Dendritic cell treated with granulocyte-macrophage colony-stimulating factor and Interleukin-4, amounts not matched to agents 40 ng/mL and 50 ng/mL, for 4 days (primary cell): ENCODE measurements at regions not wholly inside any gene's neighbourhood (a gene's known extent, or its start where the extent isn't known, plus 50 kb on each side); places are given as distances from the start of the nearest gene placed in this dataset.

ENCODE experiments used
- H3K27ac Mint-ChIP-seq: one replicate; pipeline ENCODE4 v1.8.0; 2022; ENCODE audit warnings: mild to moderate bottlenecking, mixed read lengths
- H3K27me3 Mint-ChIP-seq: one replicate; pipeline ENCODE4 v1.8.0; 2022; ENCODE audit warnings: mild to moderate bottlenecking, mixed read lengths
- H3K36me3 Mint-ChIP-seq: one replicate; pipeline ENCODE4 v1.8.0; 2022; ENCODE audit warnings: low read depth, mixed read lengths
- H3K4me1 Mint-ChIP-seq: one replicate; pipeline ENCODE4 v1.8.0; 2022; ENCODE audit warnings: low read depth, mixed read lengths
- H3K4me3 Mint-ChIP-seq: one replicate; pipeline ENCODE4 v1.8.0; 2022; ENCODE audit warnings: mild to moderate bottlenecking, moderate library complexity, mixed read lengths
- H3K9me3 Mint-ChIP-seq: one replicate; pipeline ENCODE4 v1.8.0; 2022; ENCODE audit warnings: mixed read lengths
- intact Hi-C: fragments of 100-400 bp; cut with micrococcal nuclease; formaldehyde crosslinking; loops from one replicate; pipeline ENCODE4 v1.15.0; 2022

DNA sequence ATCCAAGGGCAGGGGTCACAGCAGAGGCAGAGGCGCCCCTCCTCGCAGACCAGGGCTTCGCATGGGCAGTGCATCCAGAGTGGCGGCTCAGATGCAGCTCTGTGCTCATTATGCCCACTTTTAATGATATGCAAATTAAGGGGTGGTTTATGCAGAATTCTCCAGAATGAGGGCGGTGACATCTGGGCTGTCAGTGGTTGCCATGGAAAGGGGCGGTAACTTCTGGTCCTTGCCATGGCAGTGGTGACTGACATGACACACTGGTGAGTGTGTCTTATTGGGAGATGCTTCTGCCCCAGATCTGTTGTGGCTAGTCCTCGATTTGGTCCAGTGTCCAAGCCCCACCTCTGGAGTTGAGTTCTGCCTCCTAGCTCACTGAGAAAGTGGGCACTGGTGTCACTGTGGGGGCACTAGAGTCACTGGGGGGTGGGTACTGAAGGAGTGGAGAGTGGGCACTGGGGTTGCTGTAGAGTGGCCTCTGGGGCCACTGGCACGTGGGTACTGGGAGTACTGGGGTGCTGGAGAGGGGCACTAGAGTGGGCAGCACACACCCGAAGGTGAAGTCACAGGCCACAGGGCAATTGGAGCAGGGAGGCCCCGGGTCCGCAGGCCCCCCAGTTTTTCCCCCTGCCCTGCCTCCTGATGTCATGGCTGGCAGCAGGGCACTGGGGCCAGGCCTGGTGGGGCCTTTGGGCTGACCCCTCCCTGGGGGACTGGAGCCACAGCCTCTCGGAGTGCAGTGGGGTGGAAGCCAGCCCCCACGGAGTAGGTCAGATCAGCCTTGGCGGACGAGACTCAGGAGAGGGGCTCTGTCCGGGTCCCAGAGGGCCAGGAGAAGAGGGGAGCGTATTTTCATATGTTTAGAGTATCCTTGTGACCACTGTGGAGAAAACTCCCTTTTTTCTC is 98.6 kb upstream of the NKX1-1 start:
- intact Hi-C loops, result no loop called here
- Mint-ChIP-seq H3K9me3 (no peaks in the 10 kb centered on the region), H3K27me3 (peaks cover 16% of the 10 kb centered on the region), H3K4me1 (no peaks in the 10 kb centered on the region), H3K27ac (no peak overlapping the region), H3K4me3 (no peak overlapping the region), H3K36me3 (no peaks in the 10 kb centered on the region)

DNA sequence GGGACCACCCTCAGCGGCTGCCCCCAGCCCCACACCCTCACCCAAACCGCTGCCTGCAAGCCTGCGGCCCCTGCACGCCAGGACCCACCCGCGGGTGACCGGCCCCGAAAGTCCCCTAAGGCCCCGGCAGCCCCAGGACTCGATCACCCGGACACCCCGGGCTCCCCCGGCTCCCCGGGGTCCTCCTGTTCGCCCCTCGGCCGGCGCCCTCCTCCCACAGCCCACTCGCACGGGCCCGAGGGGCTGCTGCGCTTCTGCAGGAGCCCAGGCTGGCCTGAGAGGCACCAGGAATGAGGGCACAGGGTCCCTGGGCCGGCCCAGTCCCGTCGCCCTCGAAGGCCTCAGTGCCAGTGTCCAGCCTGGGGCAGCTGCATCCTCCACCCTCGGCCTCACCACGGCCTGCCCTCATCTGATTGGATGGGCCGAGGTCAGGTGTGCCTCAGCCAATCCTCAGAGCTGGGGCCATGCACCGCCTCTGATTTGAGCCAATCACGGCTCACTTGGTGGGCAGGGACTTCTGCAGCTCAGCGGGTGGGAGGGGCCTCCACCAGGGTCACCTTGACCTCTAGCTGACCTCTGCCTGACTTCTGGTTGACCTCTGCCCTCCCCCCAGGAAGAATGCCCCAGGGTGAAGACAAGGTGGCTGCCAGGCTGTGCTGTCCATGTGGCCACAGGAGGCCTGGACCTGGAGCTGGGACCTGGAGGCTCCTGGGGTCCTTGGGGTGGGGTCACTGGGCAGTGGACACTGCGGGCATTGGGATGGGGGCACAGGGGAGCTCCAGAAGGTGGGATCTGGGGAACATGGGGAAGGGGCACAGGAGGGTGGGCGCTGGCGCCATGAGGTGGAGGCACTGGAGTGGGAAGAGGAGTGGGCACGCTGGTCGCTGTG is 97.6 kb upstream of the NKX1-1 start:
- Mint-ChIP-seq H3K36me3 (no peaks in the 10 kb centered on the region), H3K27ac (no peak overlapping the region), H3K4me1 (no peaks in the 10 kb centered on the region), H3K9me3 (no peaks in the 10 kb centered on the region), H3K4me3 (no peak overlapping the region), H3K27me3 (peaks cover 14% of the 10 kb centered on the region)
- intact Hi-C loops, result no loop called here

DNA sequence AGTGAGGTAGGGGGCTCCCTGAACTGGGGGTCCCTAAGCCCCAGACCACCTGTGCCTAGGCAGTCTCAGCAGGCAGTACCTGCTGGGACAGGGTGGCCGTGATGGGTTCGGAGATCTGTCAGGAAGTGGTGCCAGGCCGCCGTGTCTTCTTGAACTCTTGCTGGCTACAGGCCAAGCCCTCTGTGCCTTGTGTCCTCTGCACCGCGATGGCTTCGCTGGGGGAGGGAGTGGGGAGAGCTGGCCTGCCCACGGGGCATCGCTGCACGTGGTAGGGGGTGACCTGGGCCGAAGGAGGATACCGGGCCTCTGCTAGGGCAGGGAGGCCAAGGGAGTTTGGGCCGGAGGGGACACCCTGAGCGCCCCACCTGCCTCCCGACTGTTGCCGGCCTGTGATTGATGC is 96.7 kb upstream of the NKX1-1 start:
- no peaks in the 10 kb centered on the region for H3K9me3 Mint-ChIP-seq
- H3K36me3 Mint-ChIP-seq, result no peaks in the 10 kb centered on the region
- no peaks in the 10 kb centered on the region for H3K4me1 Mint-ChIP-seq
- H3K27me3 Mint-ChIP-seq, result peaks cover 10% of the 10 kb centered on the region
- no peak overlapping the region for H3K27ac Mint-ChIP-seq
- intact Hi-C loops, result no loop called here
- H3K4me3 Mint-ChIP-seq, result no peak overlapping the region

DNA sequence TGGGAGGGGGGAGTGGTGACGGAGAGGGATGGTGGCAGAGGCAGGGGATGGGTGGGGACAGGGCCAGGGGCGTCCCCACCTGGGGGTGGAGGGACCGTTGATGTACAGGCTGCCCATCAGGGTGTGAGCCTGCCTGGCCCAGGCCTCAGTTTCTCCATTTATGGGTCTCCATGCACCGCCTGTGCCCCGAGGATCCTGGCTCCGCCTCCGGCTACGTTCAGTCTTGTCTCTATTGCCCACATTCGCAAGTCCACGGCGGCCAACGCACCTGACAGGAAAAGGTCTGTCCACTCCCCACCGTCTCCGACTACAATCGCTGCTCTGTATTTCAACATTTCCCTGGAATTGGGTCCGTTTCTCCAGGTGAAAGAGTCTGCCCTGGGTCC is 96.3 kb upstream of the NKX1-1 start:
- Mint-ChIP-seq H3K27ac (no peak overlapping the region), H3K4me3 (no peak overlapping the region), H3K27me3 (peaks cover 8% of the 10 kb centered on the region), H3K4me1 (no peaks in the 10 kb centered on the region), H3K36me3 (no peaks in the 10 kb centered on the region), H3K9me3 (no peaks in the 10 kb centered on the region)
- intact Hi-C loops, result no loop called here

DNA sequence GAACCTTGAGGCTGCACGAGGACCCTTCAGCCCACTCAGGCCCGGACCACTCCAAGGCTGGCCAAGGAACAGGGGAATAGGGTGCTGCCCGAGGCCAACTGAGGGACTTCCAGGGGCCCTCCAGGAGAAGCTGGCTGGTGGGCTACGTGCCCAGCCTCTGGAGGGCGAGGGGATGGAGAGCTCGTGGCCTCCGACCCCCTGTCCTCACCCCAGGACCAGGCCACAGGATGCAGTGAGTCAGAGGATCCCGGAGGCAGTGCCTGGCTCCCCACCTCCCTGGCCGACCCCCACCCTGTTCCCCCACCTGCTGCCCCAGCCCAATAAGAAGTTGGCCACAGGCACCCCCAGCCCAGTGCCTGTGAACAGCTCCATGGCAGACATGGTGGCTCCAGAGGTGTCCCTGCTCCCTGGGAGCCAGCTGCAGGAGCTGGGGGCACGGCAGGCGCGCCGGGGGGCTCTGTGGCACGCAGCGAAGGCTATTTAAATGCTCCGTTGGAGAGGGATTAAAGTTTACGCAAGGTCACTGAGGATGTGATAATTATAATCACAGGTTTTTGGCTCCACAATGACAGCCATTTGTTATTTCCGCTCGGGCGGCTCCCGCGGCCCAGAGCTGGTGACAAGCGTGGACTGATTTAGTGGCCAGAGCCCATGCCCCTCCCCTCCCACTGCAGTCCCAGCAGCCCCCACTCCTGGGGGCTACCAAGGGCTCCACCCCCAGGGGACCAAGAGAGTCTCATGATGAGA is 95.7 kb upstream of the NKX1-1 start:
- no peaks in the 10 kb centered on the region for H3K4me1 Mint-ChIP-seq

DNA sequence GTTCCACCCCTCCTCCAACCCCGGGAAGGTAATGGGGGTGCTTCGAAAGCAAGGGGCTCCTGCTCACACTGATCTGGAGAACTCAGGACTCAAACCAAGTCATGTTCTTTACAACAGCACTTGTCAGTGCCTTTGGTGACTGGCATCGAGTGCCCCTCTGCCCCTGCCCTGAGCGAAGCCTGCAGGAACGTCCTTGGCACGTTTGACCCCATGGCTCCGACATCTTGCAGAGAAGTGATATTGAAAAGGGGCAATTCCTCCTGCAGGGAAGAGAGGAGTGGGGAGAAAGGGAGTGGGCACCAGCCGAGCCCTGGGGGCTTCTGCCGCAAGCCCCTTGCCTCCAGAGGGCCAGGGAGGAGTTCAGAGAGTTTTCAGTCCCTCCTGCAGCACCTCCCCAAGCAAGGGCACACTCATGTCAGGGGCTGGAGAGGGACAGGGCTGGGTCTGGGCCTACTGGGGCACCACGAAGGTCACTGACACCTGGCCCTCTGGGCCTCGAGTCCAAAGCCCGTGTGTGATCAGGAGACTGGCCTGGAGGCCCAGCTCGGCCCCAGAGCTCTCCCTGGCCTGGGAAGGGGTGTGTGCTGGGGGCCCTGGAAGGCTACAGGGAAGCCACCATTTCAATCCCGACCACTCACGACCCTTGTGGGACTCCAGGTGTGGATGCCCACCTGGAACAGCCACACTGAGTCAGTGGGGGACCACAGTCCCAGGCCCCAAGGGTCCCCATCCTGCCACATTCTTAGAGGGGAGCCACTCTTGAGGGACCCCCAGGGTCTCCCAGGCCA is 94.9 kb upstream of the NKX1-1 start:
- Mint-ChIP-seq H3K27me3 (no peaks in the 10 kb centered on the region), H3K36me3 (no peaks in the 10 kb centered on the region), H3K4me3 (no peak overlapping the region), H3K4me1 (no peaks in the 10 kb centered on the region), H3K27ac (no peak overlapping the region), H3K9me3 (no peaks in the 10 kb centered on the region)
- intact Hi-C loops, result no loop called here

More for the DNA sequence above, 95.7 kb upstream of the NKX1-1 start:
- H3K9me3 Mint-ChIP-seq, result no peaks in the 10 kb centered on the region
- no peak overlapping the region for H3K4me3 Mint-ChIP-seq
- H3K27ac Mint-ChIP-seq, result no peak overlapping the region
- H3K27me3 Mint-ChIP-seq, result peaks cover 4% of the 10 kb centered on the region
- intact Hi-C loops, result no loop called here
- no peaks in the 10 kb centered on the region for H3K36me3 Mint-ChIP-seq

DNA sequence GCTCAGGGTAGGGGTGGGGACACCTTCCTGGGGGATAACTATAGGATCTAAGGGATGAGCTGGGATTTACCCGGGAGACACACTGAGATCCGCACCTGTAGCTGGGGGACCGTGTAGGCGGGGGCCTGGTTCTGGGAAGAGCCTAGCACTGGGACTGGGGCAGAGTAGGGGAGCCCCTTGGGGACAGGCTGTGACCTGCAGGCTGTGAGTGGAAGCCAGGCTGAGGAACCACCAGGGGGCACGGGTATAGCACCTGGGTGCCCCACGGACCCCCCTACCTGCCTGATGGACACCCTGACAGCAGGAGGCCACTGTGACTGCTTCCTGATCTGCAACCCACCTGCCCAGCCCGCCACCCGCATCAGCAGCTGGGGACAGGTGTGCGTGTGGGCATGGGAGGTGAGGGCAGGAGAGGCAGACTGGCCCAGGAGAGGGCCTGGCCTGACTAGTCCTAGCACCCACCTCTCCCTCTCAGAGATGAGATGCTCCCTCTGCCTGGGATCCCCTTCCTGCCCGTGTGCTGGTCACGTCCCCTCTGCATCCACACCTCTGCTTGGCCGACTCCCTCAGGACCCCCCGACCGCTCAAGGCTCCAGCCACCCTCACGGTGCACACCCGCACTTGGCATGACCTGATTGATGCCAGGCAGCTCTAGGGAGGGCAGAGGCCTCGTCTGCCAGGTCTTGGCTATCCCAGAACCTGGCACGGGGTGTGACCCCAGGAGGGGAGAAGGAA is 94.2 kb upstream of the NKX1-1 start:
- Mint-ChIP-seq H3K4me3 (no peak overlapping the region), H3K4me1 (no peaks in the 10 kb centered on the region), H3K9me3 (no peaks in the 10 kb centered on the region), H3K36me3 (no peaks in the 10 kb centered on the region), H3K27me3 (no peaks in the 10 kb centered on the region), H3K27ac (no peak overlapping the region)
- intact Hi-C loops, result no loop called here

DNA sequence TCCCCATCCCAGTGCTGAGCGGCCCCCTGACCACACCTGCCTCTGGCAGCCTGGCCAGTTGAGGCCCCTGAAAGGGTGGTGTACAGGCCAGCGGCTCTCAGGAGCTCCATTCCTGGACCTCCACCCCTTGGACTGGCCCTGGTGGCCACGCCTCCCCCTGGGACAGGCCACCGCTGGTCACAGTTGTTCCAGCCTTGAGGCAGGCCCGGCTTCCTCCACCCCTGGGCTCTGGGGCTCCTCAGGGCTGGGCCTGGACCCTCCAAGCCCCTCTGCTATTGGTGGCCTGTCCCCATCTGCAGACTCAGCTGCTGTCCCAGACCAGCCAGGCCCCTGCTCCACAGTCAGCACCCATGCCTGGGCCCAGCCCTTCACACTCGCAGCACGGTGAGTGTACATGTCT is 93.2 kb upstream of the NKX1-1 start:
- intact Hi-C loops, result no loop called here
- no peak overlapping the region for H3K4me3 Mint-ChIP-seq
- no peaks in the 10 kb centered on the region for H3K36me3 Mint-ChIP-seq
- no peaks in the 10 kb centered on the region for H3K9me3 Mint-ChIP-seq
- no peaks in the 10 kb centered on the region for H3K4me1 Mint-ChIP-seq
- no peaks in the 10 kb centered on the region for H3K27me3 Mint-ChIP-seq
- H3K27ac Mint-ChIP-seq, result no peak overlapping the region

DNA sequence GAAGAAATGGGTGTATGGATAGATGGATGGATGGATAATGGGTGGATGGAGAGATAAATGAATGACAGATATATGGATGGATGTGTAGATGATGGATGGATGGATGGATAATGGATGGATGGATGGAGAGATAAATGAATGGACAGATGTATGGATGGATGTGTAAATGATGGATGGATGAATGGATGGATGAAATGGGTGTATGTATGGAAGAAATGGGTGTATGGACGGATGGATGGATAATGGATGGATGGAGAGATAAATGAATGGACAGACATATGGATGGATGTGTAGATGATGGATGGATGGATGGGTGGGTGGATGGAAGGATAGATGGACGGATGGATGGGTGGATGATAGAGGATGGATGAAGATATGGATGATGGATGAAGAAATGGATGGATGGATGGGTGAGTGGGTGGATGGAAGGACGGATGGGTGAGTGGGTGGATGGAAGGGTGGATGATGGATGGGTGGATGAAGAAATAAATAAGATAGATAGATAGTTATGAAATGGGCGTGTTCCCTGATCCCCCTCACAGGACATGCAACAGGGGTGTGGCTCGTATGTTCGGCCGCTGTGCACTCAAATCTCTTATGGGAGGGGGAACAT is 91.1 kb upstream of the NKX1-1 start:
- Mint-ChIP-seq H3K4me1 (no peaks in the 10 kb centered on the region), H3K9me3 (no peaks in the 10 kb centered on the region), H3K36me3 (no peaks in the 10 kb centered on the region), H3K27me3 (no peaks in the 10 kb centered on the region), H3K27ac (no peak overlapping the region), H3K4me3 (no peak overlapping the region)
- intact Hi-C loops, result no loop called here

DNA sequence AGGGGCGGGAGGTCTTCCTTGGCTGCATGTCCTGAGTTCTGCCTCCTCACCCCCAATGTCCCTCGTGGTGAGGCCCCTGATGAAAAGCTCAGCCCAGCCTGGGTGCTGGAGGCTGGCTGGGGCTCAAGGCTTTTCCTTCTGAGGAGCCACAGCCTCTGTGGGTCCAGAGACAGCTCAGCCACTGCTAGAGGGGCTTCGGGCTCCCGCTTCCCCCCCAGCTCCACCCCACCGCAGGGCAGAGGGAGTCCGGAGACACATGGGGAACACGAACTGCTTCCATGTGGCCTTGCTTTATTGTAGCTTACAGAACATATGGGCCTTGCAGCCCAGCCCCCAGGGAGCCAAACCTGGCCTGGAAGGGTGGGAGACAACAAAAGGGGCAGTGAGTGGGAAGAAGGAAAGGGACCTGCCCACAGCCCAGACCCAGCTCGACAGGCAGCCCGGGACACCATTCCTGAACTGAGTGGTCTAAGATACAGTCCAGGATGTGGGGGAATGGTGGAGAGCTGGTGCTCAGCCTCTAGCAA is 89.9 kb upstream of the NKX1-1 start:
- no peak overlapping the region for H3K4me3 Mint-ChIP-seq
- intact Hi-C loops, result no loop called here
- no peaks in the 10 kb centered on the region for H3K36me3 Mint-ChIP-seq
- no peak overlapping the region for H3K27ac Mint-ChIP-seq
- no peaks in the 10 kb centered on the region for H3K4me1 Mint-ChIP-seq
- peaks cover 3% of the 10 kb centered on the region for H3K27me3 Mint-ChIP-seq
- H3K9me3 Mint-ChIP-seq, result no peaks in the 10 kb centered on the region

DNA sequence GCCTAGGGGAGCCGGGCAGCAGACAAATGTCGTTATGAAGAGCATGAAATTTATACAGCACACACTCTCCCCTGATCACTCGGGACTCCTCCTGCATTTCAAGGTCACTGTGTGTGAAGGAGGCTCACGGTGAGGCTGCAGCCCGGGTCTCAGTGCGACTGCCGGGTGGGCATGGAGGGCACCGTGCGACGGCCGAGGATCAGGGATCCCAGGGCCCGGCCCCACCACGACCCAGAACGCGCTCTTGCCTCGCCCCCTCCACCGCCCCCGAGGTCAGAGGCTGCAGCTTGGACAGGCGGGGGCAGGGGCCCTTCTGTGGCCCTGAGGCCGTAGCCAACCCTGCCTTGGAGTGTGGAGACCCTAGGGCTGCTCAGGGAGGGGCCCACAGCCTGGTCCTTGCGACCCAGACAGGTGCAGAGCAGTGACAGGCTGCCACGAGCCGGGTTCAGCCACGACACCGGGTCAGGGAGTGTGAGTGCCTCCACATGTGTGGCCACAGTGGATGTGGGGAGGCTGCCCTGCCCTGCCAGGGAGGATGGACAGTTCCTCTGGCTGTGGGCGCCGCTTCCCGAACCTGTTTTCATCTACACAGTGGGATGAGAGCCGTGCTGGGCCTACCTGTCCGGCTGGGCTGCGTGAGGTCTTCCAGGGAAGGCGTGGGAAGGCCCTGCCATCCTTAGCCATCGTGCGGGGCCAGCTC is 89.3 kb upstream of the NKX1-1 start:
- peaks cover 5% of the 10 kb centered on the region for H3K27me3 Mint-ChIP-seq
- no peak overlapping the region for H3K4me3 Mint-ChIP-seq
- H3K9me3 Mint-ChIP-seq, result no peaks in the 10 kb centered on the region
- H3K27ac Mint-ChIP-seq, result no peak overlapping the region
- H3K36me3 Mint-ChIP-seq, result no peaks in the 10 kb centered on the region
- intact Hi-C loops, result no loop called here
- H3K4me1 Mint-ChIP-seq, result no peaks in the 10 kb centered on the region
